ENCODE measurements at regions not wholly inside any gene's neighbourhood (a gene's known extent, or its start where the extent isn't known, plus 50 kb on each side); places are given as distances from the start of the nearest gene placed in this dataset.

DNA sequence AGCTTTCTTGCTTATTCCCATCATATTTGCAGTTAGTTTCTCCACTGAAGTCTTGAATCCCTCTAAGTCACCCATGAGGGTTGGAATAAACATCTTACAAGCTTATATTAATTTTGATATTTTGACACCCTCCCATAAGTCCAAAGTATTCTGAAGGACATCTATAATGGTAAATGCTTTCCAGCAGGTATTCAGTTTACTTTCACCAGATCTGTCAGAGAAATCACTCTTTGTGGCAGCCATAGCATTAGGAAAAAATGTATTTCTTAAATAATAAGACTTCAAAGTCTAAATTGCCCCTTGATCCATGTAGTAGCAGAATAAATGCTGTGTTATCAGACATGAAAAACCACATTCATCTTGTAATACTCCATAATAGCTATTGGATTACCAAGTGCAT is 1371.7 kb upstream of the PABPC4L start:
- TF ChIP-seq, protein P1, sequence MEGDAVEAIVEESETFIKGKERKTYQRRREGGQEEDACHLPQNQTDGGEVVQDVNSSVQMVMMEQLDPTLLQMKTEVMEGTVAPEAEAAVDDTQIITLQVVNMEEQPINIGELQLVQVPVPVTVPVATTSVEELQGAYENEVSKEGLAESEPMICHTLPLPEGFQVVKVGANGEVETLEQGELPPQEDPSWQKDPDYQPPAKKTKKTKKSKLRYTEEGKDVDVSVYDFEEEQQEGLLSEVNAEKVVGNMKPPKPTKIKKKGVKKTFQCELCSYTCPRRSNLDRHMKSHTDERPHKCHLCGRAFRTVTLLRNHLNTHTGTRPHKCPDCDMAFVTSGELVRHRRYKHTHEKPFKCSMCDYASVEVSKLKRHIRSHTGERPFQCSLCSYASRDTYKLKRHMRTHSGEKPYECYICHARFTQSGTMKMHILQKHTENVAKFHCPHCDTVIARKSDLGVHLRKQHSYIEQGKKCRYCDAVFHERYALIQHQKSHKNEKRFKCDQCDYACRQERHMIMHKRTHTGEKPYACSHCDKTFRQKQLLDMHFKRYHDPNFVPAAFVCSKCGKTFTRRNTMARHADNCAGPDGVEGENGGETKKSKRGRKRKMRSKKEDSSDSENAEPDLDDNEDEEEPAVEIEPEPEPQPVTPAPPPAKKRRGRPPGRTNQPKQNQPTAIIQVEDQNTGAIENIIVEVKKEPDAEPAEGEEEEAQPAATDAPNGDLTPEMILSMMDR (IDR thresholded peaks at IDR 0.05; ENCODE audit: insufficient read depth, low read depth, low read length), result no peak
- TF ChIP-seq EZH2 (IDR thresholded peaks at IDR 0.05; ENCODE audit: insufficient read depth, low read length), result no peak

Measured in astrocyte (in vitro differentiated cells and primary cell).